Mammary epithelial cell (primary cell): ENCODE measurements at regions not wholly inside any gene's neighbourhood (a gene's known extent, or its start where the extent isn't known, plus 50 kb on each side); places are given as distances from the start of the nearest gene placed in this dataset.

ENCODE experiments used
- CTCF ChIP-seq, 2 donors: IDR thresholded peaks in 1 of 2; conservative IDR thresholded peaks in 1 of 2; 2 replicates each; pipeline ENCODE4 v1.5.1; 2011 to 2012; ENCODE audit warnings: inconsistent platforms in 2 of 2, low read length in 2 of 2, mild to moderate bottlenecking in 2 of 2, control low read depth in 1 of 2, low read depth in 1 of 2; ENCODE audit not compliant: insufficient read depth in 1 of 2; ENCODE audit errors: extremely low read depth in 1 of 2
- EZH2 ChIP-seq: IDR thresholded peaks from 2 replicates; pipeline ENCODE4 v1.6.1; 2012; ENCODE audit warnings: low read length, inconsistent platforms, borderline replicate concordance

GRCh38 chr15:93770788-93771187, 460.6 kb upstream of the MCTP2 start:
- TF ChIP-seq CTCF (conservative IDR thresholded peaks at IDR 0.05 in 1 of 2, IDR thresholded peaks at IDR 0.05 in 1 of 2; ENCODE audit: extremely low read depth in 1 of 2, insufficient read depth in 1 of 2, low read depth in 1 of 2, low read length in 2 of 2) (no peak), EZH2 (no peak)
